GM12874 (cell line): ENCODE measurements at regions not wholly inside any gene's neighbourhood (a gene's known extent, or its start where the extent isn't known, plus 50 kb on each side); places are given as distances from the start of the nearest gene placed in this dataset.

Experiments
- TF ChIP-seq, protein P1 (sequence below): IDR thresholded peaks from 2 replicates; pipeline ENCODE4 v1.5.1; 2011; ENCODE audit warnings: low read depth, mild to moderate bottlenecking, control low read depth, low read length, moderate library complexity; ENCODE audit not compliant: insufficient read depth

DNA sequence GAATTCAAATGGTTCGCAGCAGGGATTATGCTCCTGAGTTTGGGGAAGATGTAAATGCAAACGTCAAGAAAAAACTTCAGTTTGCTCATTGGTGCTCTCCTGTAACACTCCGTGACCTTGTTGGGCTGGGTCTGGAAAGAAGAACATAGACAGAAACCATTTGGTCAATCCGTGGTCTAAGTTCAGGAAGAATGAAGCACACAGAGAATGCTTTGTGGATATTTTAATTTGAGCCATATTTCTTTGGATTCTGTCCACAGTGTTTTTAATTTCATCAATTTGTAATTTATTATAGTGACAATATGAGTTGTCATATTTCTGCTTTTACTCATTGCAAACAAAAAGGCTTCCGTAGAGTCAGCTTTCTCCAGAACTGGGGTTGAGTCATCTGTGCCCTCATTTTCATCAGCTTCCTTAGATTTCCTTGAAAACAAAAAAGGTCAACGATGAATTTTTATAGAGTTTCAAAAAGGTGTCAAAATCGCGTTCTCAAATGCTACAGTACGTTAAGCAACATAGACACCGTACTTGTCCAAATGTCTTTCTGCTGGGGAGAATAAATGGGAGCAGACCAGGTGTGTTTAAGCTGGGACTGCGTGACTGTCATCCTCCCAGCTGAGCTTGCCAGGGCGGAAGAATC, 606.4 kb downstream of the RNF144A start:
- TF ChIP-seq, protein P1, sequence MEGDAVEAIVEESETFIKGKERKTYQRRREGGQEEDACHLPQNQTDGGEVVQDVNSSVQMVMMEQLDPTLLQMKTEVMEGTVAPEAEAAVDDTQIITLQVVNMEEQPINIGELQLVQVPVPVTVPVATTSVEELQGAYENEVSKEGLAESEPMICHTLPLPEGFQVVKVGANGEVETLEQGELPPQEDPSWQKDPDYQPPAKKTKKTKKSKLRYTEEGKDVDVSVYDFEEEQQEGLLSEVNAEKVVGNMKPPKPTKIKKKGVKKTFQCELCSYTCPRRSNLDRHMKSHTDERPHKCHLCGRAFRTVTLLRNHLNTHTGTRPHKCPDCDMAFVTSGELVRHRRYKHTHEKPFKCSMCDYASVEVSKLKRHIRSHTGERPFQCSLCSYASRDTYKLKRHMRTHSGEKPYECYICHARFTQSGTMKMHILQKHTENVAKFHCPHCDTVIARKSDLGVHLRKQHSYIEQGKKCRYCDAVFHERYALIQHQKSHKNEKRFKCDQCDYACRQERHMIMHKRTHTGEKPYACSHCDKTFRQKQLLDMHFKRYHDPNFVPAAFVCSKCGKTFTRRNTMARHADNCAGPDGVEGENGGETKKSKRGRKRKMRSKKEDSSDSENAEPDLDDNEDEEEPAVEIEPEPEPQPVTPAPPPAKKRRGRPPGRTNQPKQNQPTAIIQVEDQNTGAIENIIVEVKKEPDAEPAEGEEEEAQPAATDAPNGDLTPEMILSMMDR, result no peak

DNA sequence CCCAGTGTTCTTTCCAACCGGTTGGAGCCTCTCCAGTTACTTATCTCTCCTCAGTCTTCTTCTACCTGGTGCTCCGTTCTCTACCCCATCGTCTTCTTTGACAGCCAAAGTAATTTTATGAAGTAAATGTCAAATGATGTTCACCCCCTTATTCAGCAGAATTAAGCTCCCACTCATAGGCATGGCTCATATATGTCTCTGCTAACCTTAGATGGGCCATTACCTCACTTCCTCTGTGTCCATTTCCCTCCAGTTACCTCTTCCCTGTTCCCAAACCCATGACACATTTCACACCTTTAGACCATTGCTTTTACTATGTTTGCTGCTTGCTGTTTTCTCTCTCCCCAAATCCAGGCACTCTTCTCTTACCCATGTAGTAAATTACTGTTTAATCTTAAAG, 607.0 kb downstream of the RNF144A start:
- TF ChIP-seq, protein P1, result no peak

DNA sequence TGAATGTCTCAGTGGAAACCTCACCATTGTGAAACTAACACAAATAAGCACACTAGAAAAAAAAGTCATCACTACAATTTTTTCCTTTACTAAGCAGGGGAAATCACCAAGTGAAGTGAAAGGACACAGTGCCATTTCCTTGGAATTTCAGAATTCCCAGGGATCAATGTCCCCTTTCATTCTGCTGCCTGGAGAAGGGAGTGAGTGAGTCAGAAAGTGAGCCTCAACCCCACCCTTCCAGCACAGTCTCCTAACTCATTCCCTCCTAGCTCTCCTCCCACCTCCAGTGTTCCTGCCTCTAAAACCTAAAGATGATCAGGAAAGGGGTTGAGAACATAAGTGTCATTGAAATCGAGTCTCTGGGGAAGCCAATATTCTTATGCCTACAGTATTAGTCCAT, 608.5 kb downstream of the RNF144A start:
- TF ChIP-seq, protein P1, result no peak

DNA sequence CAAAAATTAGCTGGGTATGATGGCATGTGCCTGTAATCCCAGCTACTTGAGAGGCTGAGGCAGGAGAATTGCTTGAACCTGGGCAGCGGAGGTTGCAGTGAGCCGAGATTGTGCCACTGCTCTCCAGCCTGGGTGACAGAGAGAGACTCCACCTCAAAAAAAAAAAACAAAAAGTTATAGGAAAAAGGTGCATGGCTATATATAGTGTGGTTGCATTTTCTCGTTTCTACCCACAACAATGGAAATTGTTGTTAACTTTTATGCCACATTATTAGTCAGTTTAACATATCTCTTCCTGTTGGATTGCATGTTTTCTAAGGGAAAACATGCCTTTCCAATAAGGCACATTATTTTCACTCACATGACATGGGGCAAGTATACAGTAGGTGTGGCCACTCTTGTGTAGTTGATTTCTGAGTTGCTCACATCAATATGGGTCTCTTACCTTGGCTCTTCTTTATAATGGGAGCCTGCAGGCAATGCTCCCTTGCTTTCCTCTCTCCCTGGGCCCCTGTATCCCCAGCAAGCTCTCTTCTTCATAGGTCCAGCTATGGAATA, 610.0 kb downstream of the RNF144A start:
- TF ChIP-seq, protein P1, result no peak

DNA sequence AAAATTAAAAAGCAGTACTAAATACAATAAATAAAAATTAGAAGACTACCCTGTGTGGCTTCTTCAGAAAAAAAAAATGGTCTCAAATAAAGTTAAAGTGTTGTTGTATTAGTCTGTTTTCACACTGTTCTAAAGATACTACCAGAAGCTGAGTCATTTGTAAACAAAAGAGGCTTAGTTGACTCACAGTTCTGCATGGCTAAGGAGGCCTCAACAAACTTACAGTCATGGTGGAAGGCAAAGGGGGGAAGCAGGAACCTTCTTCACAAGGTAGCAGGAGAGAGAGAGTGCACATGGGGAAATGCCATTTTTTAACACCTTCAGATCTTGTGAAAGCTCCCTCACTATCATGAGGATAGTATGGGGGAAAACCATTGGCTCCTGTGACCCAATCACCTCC, 612.8 kb downstream of the RNF144A start:
- TF ChIP-seq, protein P1, result no peak

DNA sequence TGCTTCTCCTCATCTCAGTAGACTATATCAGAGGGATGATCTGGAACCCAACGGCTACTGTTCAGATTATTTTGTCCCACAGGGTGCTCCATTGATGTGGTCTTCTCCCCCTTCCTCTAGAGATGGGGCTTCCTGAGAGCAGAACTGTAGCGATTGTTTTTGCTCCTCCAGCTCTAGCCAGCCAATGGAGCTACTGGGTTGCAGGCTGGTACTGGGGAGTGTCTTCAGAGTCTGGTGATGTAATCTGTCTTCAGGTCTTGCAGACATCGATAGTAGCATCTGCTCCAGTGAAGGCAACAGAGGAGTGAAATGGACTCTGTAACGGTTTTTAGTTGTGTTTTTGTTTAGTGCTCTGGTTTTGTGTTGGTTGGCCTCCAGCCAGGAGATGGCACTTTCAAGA, 621.9 kb downstream of the RNF144A start:
- TF ChIP-seq, protein P1, result no peak

DNA sequence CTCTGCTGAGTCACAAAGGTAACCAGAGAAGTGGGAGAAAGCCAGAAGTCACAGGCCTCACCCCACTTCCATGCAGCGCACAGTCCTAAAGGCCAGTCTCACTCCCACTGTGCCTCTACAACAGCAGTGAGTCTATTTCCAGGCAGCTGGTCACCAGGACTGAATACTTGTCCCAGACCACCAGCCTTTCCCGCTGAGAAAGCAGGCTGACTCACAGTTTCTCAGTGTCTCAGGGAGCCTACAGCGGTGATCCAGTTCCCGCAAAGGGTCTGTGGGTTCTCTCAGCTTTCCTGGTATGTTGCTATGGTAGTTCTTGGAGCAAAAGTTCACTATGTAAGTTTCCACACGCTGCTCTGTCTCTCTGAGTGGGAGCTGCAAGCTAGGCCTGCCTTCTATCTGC, 622.5 kb downstream of the RNF144A start:
- TF ChIP-seq, protein P1, result no peak
